ENCODE measurements at regions not wholly inside any gene's neighbourhood (a gene's known extent, or its start where the extent isn't known, plus 50 kb on each side); places are given as distances from the start of the nearest gene placed in this dataset.

- H2AFZ ChIP-seq (ENCODE audit: low read depth, low read length, poor library complexity, severe bottlenecking): no peak overlapping the region
- no peaks in the 10 kb centered on the region for H4K20me1 ChIP-seq (ENCODE audit: insufficient read depth)
- no peaks in the 10 kb centered on the region for H3K36me3 ChIP-seq (ENCODE audit: control insufficient read depth in 1 of 2, insufficient read depth in 2 of 2, low read length in 2 of 2)
- H3K4me2 ChIP-seq (ENCODE audit: low read length): no peak overlapping the region
- H3K27ac ChIP-seq (ENCODE audit: low read depth, low read length): no peak overlapping the region
- ChIA-PET POLR2A (no interaction called here), CTCF (no interaction called here), RAD21 (ENCODE audit: low non-redundant PET in 1 of 2, low total read pairs in 2 of 2, uncharacterized antibody in 2 of 2, unreplicated experiment in 2 of 2) (no interaction called here)
- TF ChIP-seq FOSL1 (IDR thresholded peaks at IDR 0.05; ENCODE audit: low read depth) (no peak), SRF (IDR thresholded peaks at IDR 0.05; ENCODE audit: low read depth) (no peak), RAD21 (IDR thresholded peaks at IDR 0.05; ENCODE audit: low read depth) (no peak), EZH2 (IDR thresholded peaks at IDR 0.05) (no peak), CBX3 (IDR thresholded peaks at IDR 0.05; ENCODE audit: low read depth) (no peak), ZFX (IDR thresholded peaks at IDR 0.05) (no peak), ELF1 (IDR thresholded peaks at IDR 0.05; ENCODE audit: borderline replicate concordance, low read depth) (no peak), JUND (IDR thresholded peaks at IDR 0.05) (no peak), CTCF (IDR thresholded peaks at IDR 0.05 in 2 of 3, conservative IDR thresholded peaks at IDR 0.05 in 1 of 3; ENCODE audit: borderline replicate concordance in 1 of 3, insufficient read depth in 1 of 3, low read depth in 2 of 3, low read length in 2 of 3) (no peak), CEBPB (IDR thresholded peaks at IDR 0.05; ENCODE audit: low read depth) (no peak), EGR1 (IDR thresholded peaks at IDR 0.05; ENCODE audit: low read depth) (no peak), POLR2AphosphoS5 (IDR thresholded peaks at IDR 0.05; ENCODE audit: low read depth, low read length) (no peak), ZNF274 (IDR thresholded peaks at IDR 0.05; ENCODE audit: low read depth, low read length) (no peak), POLR2A (IDR thresholded peaks at IDR 0.05; ENCODE audit: borderline replicate concordance, extremely low read depth, insufficient read depth, insufficient read length) (no peak), ZBTB33 (IDR thresholded peaks at IDR 0.05; ENCODE audit: extremely low read depth, insufficient replicate concordance, low read length) (no peak)
- no peak overlapping the region for H3K9ac ChIP-seq (ENCODE audit: low read length)
- H3K4me3 ChIP-seq (replicated peaks in 1 of 2; ENCODE audit: low read depth in 1 of 2, low read length in 2 of 2): no peak overlapping the region
- ATAC-seq (no peak), DNase-seq (ENCODE audit: low read depth, low spot score) (no peak)
- H3K9me3 ChIP-seq (ENCODE audit: control insufficient read depth in 1 of 2, insufficient read depth in 1 of 2, low read depth in 1 of 2, low read length in 2 of 2): no peaks in the 10 kb centered on the region
- no TSS peak for BruUV-seq (replicated peaks)
- no peaks in the 10 kb centered on the region for H3K79me2 ChIP-seq (ENCODE audit: insufficient read depth, low read length)
- no peaks in the 10 kb centered on the region for H3K4me1 ChIP-seq (ENCODE audit: control insufficient read depth in 1 of 2, insufficient read depth in 2 of 2, low read length in 2 of 2)
- no peaks in the 10 kb centered on the region for H3K27me3 ChIP-seq (ENCODE audit: insufficient read depth, low read length)
- intact Hi-C loops (cut with micrococcal nuclease): no loop called here
- H3K9me2 ChIP-seq (ENCODE audit: insufficient read depth): no peaks in the 10 kb centered on the region
These were observed 402.9 kb upstream of the PDE3A start for GRCh38 chr12:19965196-19966038.
